HG03139 (cell line): ENCODE measurements at regions not wholly inside any gene's neighbourhood (a gene's known extent, or its start where the extent isn't known, plus 50 kb on each side); places are given as distances from the start of the nearest gene placed in this dataset.

Experiments
- ATAC-seq: cut with Tn5 transposase; IDR thresholded peaks from one replicate; pipeline ENCODE4 v1.9.1; 2021; ENCODE audit not compliant: unreplicated experiment

GRCh38 chrX:806586-806985, 176.0 kb downstream of the SHOX start:
- no peak for ATAC-seq

GRCh38 chrX:805988-806387, 175.4 kb downstream of the SHOX start:
- ATAC-seq, result no peak

GRCh38 chrX:805103-805670, 174.6 kb downstream of the SHOX start:
- ATAC-seq, result no peak

- ATAC-seq, result no peak
These were observed 172.3 kb downstream of the SHOX start for GRCh38 chrX:802846-803245.

GRCh38 chrX:799808-800207, 169.2 kb downstream of the SHOX start:
- ATAC-seq, result no peak

- ATAC-seq, result no peak
These were observed 163.7 kb downstream of the SHOX start for GRCh38 chrX:794311-794710.

- no peak for ATAC-seq
These were observed 162.7 kb downstream of the SHOX start for GRCh38 chrX:793216-793770.

GRCh38 chrX:791479-792034, 161.0 kb downstream of the SHOX start:
- no peak for ATAC-seq

- no peak for ATAC-seq
These were observed 160.3 kb downstream of the SHOX start for GRCh38 chrX:790783-791360.

- no peak for ATAC-seq
These were observed 159.5 kb downstream of the SHOX start for GRCh38 chrX:790041-790506.

GRCh38 chrX:789096-789495, 158.5 kb downstream of the SHOX start:
- ATAC-seq, result no peak

- ATAC-seq, result no peak
These were observed 155.9 kb downstream of the SHOX start for GRCh38 chrX:786441-786881.

- no peak for ATAC-seq
These were observed 154.2 kb downstream of the SHOX start for GRCh38 chrX:784829-785228.

GRCh38 chrX:781224-782204, 150.9 kb downstream of the SHOX start:
- ATAC-seq, result no peak

GRCh38 chrX:776529-777230, 146.1 kb downstream of the SHOX start:
- no peak for ATAC-seq

- ATAC-seq, result no peak
These were observed 145.5 kb downstream of the SHOX start for GRCh38 chrX:776061-776460.

- no peak for ATAC-seq
These were observed 143.9 kb downstream of the SHOX start for GRCh38 chrX:774536-774935.

GRCh38 chrX:773292-774025, 142.9 kb downstream of the SHOX start:
- ATAC-seq, result no peak

- ATAC-seq, result no peak
These were observed 140.9 kb downstream of the SHOX start for GRCh38 chrX:771536-771935.

GRCh38 chrX:769796-770195, 139.2 kb downstream of the SHOX start:
- no peak for ATAC-seq
